T-helper 17 cell (primary cell): ENCODE measurements at regions not wholly inside any gene's neighbourhood (a gene's known extent, or its start where the extent isn't known, plus 50 kb on each side); places are given as distances from the start of the nearest gene placed in this dataset.
"Not testable (repeated sequence)": the region's sequence is repeated elsewhere in the genome, so short reads cannot be mapped to it uniquely, and the experiment has no call there.

Experiments
- ATAC-seq: fragments of 150-1000 bp; cut with Tn5 transposase; 2 replicates; pipeline ENCODE4 v1.10.0; 2021; ENCODE audit warnings: mild to moderate bottlenecking, moderate library complexity
- DNase-seq, 3 donors: peaks; one replicate each; pipeline versions ENCODE4 v3.0.0 to v3.0.0-alpha.2; 2020 to 2021
- H3K9me3 ChIP-seq: one replicate; pipeline ENCODE4 v1.7.0; 2013; ENCODE audit warnings: low read length, mild to moderate bottlenecking; ENCODE audit not compliant: control insufficient read depth, poor library complexity, severe bottlenecking
- H3K27ac Mint-ChIP-seq: one replicate; pipeline ENCODE4 v1.8.0; 2022; ENCODE audit warnings: mild to moderate bottlenecking, moderate library complexity, mixed read lengths
- H3K27me3 Mint-ChIP-seq: one replicate; pipeline ENCODE4 v1.8.0; 2022; ENCODE audit warnings: mixed read lengths
- H3K36me3 Mint-ChIP-seq: one replicate; pipeline ENCODE4 v1.8.0; 2022; ENCODE audit warnings: low read depth, mixed read lengths
- H3K4me1 Mint-ChIP-seq: one replicate; pipeline ENCODE4 v1.8.0; 2022; ENCODE audit warnings: mild to moderate bottlenecking, mixed read lengths
- H3K4me3 Mint-ChIP-seq: one replicate; pipeline ENCODE4 v1.8.0; 2022; ENCODE audit warnings: mild to moderate bottlenecking, moderate library complexity, mixed read lengths

- not testable (repeated sequence) for H3K36me3 Mint-ChIP-seq, H3K27me3 Mint-ChIP-seq, H3K9me3 ChIP-seq, H3K27ac Mint-ChIP-seq, DNase-seq, H3K4me3 Mint-ChIP-seq, ATAC-seq, H3K4me1 Mint-ChIP-seq
Measured at GRCh38 chr9:40097992-40098391, 742.5 kb downstream of the SPATA31A1 start.

GRCh38 chr9:40106003-40106782 is 750.7 kb downstream of the SPATA31A1 start:
- H3K4me1 Mint-ChIP-seq, H3K9me3 ChIP-seq, H3K27me3 Mint-ChIP-seq, H3K36me3 Mint-ChIP-seq: not testable (repeated sequence)
- DNase-seq (peak; percentile 28 to 58 (median 34)), ATAC-seq (peak; percentile 77)
- peak overlapping the region; percentile 99 for H3K4me3 Mint-ChIP-seq
- H3K27ac Mint-ChIP-seq: peak overlapping the region; percentile 96

- DNase-seq: not testable (repeated sequence)
Measured at GRCh38 chr9:40106783-40107248, 751.3 kb downstream of the SPATA31A1 start.

GRCh38 chr9:40107251-40107650 is 751.8 kb downstream of the SPATA31A1 start:
- peak overlapping the region; percentile 49 for H3K27ac Mint-ChIP-seq
- not testable (repeated sequence) for DNase-seq, H3K4me1 Mint-ChIP-seq, H3K27me3 Mint-ChIP-seq, H3K9me3 ChIP-seq, H3K36me3 Mint-ChIP-seq, ATAC-seq, H3K4me3 Mint-ChIP-seq

More at GRCh38 chr9:40106783-40107248, 751.3 kb downstream of the SPATA31A1 start:
- H3K4me1 Mint-ChIP-seq, H3K9me3 ChIP-seq, H3K36me3 Mint-ChIP-seq, H3K27me3 Mint-ChIP-seq, ATAC-seq: not testable (repeated sequence)
- Mint-ChIP-seq H3K4me3 (peak overlapping the region; percentile 99), H3K27ac (peak overlapping the region; percentile 96)

- H3K4me1 Mint-ChIP-seq: not testable (repeated sequence)
Measured at GRCh38 chr9:40108465-40108864, 753.0 kb downstream of the SPATA31A1 start.

GRCh38 chr9:40110751-40111150 is 755.3 kb downstream of the SPATA31A1 start:
- H3K27me3 Mint-ChIP-seq, DNase-seq, H3K4me3 Mint-ChIP-seq: not testable (repeated sequence)

More at GRCh38 chr9:40108465-40108864, 753.0 kb downstream of the SPATA31A1 start:
- not testable (repeated sequence) for H3K27me3 Mint-ChIP-seq, H3K4me3 Mint-ChIP-seq, H3K36me3 Mint-ChIP-seq, H3K9me3 ChIP-seq, DNase-seq, H3K27ac Mint-ChIP-seq
- ATAC-seq: peak; percentile 62

GRCh38 chr9:40111571-40111970 is 756.1 kb downstream of the SPATA31A1 start:
- H3K27ac Mint-ChIP-seq: peak overlapping the region; percentile 61
- not testable (repeated sequence) for H3K9me3 ChIP-seq, ATAC-seq, H3K27me3 Mint-ChIP-seq, DNase-seq, H3K4me3 Mint-ChIP-seq, H3K4me1 Mint-ChIP-seq, H3K36me3 Mint-ChIP-seq

More at GRCh38 chr9:40110751-40111150, 755.3 kb downstream of the SPATA31A1 start:
- H3K27ac Mint-ChIP-seq: peak overlapping the region; percentile 61
- not testable (repeated sequence) for H3K36me3 Mint-ChIP-seq, ATAC-seq, H3K4me1 Mint-ChIP-seq, H3K9me3 ChIP-seq

GRCh38 chr9:40130598-40130997 is 775.1 kb downstream of the SPATA31A1 start:
- not testable (repeated sequence) for ATAC-seq, DNase-seq, H3K4me3 Mint-ChIP-seq, H3K27ac Mint-ChIP-seq, H3K4me1 Mint-ChIP-seq, H3K9me3 ChIP-seq, H3K36me3 Mint-ChIP-seq, H3K27me3 Mint-ChIP-seq

- H3K4me3 Mint-ChIP-seq, H3K9me3 ChIP-seq, H3K4me1 Mint-ChIP-seq, H3K36me3 Mint-ChIP-seq, DNase-seq, H3K27me3 Mint-ChIP-seq, H3K27ac Mint-ChIP-seq: not testable (repeated sequence)
- peak; percentile 37 for ATAC-seq
Measured at GRCh38 chr9:40169204-40169603, 813.7 kb downstream of the SPATA31A1 start.

GRCh38 chr9:40173316-40173715 is 817.8 kb downstream of the SPATA31A1 start:
- not testable (repeated sequence) for H3K4me3 Mint-ChIP-seq, ATAC-seq, H3K27me3 Mint-ChIP-seq, H3K27ac Mint-ChIP-seq, H3K9me3 ChIP-seq, H3K4me1 Mint-ChIP-seq, DNase-seq, H3K36me3 Mint-ChIP-seq

GRCh38 chr9:40174035-40174434 is 818.6 kb downstream of the SPATA31A1 start:
- H3K27ac Mint-ChIP-seq, H3K4me1 Mint-ChIP-seq, H3K9me3 ChIP-seq, H3K27me3 Mint-ChIP-seq, DNase-seq, H3K36me3 Mint-ChIP-seq, H3K4me3 Mint-ChIP-seq, ATAC-seq: not testable (repeated sequence)

- H3K36me3 Mint-ChIP-seq, ATAC-seq, H3K27me3 Mint-ChIP-seq, H3K9me3 ChIP-seq, H3K4me3 Mint-ChIP-seq, H3K4me1 Mint-ChIP-seq, H3K27ac Mint-ChIP-seq, DNase-seq: not testable (repeated sequence)
Measured at GRCh38 chr9:40177403-40177802, 821.9 kb downstream of the SPATA31A1 start.

- not testable (repeated sequence) for H3K36me3 Mint-ChIP-seq, DNase-seq, H3K4me1 Mint-ChIP-seq, H3K27ac Mint-ChIP-seq, ATAC-seq, H3K27me3 Mint-ChIP-seq, H3K9me3 ChIP-seq, H3K4me3 Mint-ChIP-seq
Measured at GRCh38 chr9:40191403-40191802, 835.9 kb downstream of the SPATA31A1 start.

- H3K9me3 ChIP-seq, DNase-seq, H3K27me3 Mint-ChIP-seq, H3K36me3 Mint-ChIP-seq, H3K4me3 Mint-ChIP-seq, H3K4me1 Mint-ChIP-seq, ATAC-seq, H3K27ac Mint-ChIP-seq: not testable (repeated sequence)
Measured at GRCh38 chr9:40192162-40192561, 836.7 kb downstream of the SPATA31A1 start.
